ENCODE measurements at regions not wholly inside any gene's neighbourhood (a gene's known extent, or its start where the extent isn't known, plus 50 kb on each side); places are given as distances from the start of the nearest gene placed in this dataset.

DNA sequence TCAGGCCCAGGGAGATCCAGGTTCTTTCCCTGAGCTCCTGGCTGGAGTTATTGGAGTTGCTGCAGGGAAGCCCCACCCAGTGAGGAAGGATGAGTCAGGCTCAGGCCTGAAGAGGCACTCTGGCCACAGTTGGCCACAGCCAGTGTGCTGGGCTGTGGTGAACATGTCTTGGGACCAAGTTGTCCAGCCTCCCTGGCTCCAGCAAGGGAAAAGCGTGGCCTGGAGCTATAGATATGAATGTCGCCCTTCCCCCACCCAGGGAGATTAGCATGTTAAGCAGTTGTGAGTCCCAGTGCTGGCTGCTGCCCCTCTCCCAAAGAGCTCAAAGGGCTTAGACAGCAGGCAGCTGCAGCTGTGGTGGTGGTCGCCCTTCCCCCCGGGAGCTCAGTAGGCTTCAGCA lies 963.2 kb downstream of the ROBO2 start:
- ATAC-seq: no peak

DNA sequence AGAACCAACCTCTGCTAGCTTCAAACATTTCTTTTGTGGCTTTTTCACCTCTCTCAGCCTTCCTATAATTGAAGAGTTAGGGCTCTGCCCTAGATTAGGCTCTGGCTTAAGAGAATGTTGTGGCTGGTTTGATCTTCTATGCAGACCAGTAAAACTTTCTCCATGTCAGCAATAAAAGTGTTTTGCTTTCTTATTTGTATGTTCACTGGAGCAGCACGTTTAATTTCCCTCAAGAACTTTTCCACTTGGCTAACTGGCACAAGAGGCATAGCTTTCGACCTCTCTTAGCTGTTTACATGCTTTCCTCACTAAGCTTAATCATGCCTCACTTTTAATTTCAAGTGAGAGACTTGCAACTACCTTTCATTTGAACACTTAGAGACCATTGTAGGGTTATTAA lies 964.7 kb downstream of the ROBO2 start:
- ATAC-seq: no peak

DNA sequence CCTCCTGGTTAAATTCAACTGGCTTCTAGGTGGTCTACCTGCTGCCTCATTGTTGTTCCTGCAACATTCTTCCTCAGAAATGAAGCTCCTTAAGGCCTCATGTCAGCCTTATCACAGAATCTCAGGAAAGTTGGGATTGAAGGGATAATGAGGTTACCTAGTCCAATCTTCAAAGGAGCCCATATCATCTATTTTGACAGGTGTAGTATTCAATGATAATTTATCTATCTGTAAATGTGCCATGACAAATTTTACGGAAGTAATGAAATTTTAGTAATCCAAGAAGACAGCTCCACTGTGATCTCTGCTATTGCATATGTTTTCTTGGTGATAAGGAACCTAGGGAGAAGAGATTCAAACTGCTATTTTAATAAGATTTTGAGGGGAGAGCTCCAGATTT lies 973.8 kb downstream of the ROBO2 start:
- no peak for ATAC-seq

DNA sequence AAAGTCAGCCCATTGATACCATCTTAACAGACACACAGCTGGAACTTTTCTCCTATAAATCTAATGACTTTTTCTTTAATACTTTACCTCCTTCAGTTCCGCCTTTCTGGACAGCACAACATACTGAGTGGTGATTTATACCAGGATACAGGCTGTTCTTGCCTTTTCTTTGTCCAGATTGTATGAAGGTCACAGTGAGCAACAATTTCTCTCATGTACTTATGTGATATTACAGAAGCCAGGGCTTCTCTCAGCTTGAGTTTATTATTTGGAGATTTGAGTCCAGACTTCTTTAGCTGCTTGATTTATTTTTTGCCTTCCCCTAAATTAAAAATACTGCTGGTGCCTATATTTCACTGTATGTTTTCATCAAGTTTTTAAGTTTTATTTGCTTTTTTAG lies 976.0 kb downstream of the ROBO2 start:
- ATAC-seq: no peak

DNA sequence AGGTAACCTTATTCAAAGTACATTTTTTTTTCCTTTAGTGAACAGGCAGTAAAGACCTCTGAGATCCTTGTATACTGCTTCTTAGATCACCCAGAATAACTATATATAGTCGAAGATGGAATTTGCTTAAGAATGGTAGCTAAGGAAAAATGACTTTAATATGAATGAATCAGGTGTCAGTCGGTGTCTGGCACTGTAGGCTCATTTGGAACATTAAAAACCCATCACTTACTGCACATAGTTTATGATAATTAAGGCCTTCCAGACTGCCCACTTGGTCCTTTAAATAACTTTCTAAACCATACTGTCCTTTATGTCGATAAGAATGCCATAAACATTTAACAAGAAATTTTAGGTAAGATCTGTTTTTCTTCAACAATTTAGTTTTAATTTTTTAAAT lies 981.8 kb downstream of the ROBO2 start:
- ATAC-seq: no peak

DNA sequence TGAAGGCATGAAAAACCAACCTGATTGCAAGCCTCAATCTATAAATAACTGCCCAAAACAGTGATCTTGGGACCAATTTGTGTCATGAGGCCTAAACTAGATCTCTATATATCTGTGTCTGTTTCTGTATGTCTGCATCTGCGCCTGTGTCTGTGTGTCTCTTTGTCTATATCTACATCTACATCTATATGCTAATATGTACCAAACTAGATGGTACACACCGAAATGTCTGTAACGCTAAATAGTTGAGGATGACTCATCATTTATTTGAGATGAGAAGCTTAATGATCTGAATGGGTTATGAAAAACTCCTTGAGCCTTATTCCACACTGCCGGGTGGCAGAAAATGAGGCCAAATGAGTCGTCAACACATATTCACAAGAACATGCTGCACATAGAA lies 982.3 kb downstream of the ROBO2 start:
- ATAC-seq: no peak

DNA sequence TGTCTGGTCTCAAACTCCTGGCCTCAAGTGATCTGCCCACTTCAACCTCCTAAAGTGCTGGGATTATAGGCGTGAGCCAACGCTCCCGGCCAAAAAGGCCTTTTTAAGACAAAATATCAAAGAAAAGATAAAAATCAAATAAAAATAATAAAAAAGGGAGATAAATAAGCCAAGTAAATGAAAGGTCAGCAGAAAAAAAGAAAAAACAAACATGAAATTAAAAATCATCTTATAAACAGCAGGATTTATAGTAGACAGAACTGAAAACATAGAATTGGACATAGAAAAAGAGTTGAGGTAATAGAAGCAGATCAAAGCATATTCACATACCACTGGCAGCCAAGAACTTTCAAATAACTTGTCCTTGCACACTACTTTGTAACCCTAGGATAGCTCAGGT lies 983.4 kb downstream of the ROBO2 start:
- ATAC-seq: no peak

DNA sequence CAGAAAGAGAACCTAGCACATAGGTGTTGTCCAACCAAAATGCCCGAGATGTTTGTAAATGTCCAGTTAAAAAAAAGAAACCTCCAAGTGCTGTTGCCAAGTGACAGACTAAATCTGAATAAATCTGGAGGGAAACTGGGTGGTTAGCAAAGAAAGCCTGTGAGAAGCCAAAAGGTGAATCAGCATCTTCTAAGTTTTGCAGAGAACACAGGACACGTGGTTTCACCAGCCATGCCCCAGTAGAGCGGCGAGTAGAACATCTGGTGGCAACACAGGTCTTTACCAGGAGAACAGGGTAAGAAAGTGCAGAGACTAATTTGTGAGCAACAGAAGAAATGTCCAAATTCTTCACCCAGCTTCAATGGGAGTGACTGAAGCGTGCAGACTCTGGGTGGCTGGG lies 986.0 kb downstream of the ROBO2 start:
- no peak for ATAC-seq

DNA sequence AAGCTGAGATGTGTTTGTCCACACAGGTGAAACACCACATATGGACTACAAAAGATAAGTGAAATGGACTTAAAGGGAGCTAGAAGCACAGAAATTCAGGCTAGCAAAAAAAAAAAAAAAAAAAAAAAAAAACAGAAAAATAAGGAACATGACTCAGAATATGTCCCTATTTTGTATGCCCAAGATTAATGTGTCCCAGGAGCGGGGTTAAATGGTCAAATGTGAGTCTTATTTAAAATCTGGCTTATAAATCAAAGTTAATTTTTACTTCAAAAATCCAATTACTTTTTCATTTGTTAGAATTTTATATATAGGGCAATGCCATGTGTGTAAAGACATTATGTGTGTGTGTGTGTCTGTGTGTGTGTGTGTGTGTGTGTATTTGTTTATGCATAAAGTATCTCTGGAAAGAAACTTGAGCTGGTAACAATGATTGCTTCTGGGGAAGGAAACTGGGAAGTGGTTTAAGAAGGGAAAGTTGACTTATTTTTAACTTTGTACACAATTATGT lies 986.5 kb downstream of the ROBO2 start:
- no peak for ATAC-seq

DNA sequence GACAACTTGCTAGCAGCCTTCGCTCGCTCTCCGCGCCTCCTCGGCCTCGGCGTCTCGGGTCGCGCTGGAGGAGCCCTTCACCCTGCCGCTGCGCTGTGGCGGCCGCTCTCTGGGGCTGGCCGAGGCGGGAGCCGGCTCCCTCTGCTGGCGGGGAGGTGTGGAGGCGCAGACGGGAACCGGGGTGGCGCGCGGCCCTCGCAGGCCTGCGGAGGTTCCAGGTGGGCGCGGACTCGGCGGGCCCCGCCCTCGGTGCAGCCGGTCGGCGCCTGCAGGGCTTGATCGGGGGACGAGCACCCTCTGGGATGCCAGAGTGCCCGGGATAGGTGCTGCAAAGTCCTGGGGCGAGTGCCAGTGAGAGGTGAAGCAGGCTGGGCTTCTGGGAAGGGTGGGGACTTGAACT lies 989.9 kb downstream of the ROBO2 start:
- no peak for ATAC-seq

DNA sequence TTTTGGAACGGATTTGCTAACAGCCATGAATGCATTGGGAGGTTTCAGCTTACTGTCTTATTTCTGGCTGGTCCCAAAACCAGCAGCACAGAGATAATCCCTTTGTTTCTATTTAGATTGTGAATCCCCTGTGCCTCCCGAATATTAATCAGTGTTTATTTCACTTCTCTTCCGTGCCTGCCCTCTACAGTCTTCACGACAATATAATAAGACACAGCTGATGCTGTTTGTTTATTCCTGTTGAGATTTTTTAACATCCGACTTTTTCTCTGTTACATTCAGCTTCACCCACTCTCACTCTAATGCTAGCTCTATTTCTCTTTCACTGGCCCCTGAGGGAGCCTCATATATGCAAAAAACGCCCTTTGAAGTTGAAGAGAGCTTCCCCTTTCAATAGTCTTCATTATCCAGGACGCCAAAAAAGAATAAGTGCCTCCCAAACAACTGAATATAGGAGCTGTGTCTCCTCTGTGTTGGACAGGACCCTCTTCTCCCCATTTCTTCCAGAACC lies 995.3 kb downstream of the ROBO2 start:
- ATAC-seq: no peak

DNA sequence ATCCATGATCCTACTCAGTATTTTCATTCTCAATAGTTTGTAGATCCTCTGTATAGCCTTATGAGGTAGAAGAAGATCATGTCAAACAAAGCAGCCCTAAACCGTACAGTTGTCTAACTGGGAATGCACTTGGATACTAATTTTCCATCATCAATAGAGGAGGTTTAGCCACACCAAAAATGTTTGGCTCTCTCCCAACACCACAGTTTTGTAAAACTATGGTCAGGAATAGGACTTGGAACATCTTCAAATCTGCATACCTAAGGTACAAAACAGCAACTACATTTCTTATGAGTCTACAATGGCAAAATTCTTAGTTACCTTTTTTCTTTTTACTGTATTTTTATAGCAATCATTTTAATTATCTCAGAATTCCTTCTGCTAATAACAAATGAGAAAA lies 1001.6 kb downstream of the ROBO2 start:
- ATAC-seq: no peak

DNA sequence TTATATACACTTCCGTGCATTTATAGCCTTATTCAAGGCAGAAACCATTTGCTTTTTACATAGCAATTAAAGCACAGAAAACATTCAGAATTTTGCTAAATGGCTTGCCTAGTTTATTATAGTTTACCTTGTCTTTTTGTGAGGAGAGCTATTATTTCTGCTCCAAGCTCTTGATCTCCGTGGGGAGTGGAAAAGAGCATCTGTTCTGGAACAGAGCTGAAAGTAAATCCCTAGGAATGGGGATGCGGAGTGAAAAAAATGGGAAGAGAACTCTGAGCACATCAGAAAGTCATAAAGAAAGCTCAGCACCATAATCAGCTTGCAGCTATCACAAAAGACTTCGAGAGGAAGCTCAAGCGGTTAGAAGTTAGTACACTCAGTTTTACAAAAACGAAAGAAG lies 1006.7 kb downstream of the ROBO2 start:
- ATAC-seq: no peak

DNA sequence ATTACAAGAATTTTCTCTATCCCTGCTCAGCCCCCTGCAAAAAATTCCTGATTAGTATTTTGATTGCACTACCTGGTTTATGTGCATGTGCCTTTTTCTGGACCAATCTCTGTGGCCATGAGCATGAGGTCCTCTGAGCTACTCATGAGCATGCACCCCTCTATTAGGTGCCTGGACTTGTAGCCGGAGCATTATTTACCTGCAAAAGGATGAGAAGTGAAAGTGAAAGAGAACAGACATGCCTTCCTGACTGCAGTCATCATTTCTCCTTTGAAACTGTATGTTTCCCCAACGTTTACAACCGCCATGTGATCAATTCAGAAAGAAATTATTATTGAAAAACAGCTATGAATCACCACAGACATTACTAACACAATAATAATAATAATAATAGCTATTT lies 1008.8 kb downstream of the ROBO2 start:
- ATAC-seq: no peak

DNA sequence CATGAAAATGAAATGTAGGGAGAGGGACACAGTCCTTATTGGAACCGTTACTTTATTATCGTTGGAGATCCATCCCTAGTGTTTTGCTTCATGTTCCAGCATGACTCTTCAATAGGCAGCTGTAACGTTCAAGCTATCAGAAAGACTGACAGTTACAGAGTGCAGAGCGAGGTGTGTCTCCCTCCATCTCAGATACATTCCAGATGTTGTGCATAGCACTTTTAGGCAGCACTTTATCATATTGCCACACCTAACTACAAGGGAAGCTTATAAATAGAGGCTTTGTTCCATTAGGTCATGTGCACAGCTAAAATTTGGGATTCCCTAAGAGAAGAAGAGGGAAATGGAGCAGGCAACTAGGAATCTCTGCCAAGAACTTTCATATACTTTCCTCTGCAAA lies 1009.6 kb downstream of the ROBO2 start:
- ATAC-seq: no peak

DNA sequence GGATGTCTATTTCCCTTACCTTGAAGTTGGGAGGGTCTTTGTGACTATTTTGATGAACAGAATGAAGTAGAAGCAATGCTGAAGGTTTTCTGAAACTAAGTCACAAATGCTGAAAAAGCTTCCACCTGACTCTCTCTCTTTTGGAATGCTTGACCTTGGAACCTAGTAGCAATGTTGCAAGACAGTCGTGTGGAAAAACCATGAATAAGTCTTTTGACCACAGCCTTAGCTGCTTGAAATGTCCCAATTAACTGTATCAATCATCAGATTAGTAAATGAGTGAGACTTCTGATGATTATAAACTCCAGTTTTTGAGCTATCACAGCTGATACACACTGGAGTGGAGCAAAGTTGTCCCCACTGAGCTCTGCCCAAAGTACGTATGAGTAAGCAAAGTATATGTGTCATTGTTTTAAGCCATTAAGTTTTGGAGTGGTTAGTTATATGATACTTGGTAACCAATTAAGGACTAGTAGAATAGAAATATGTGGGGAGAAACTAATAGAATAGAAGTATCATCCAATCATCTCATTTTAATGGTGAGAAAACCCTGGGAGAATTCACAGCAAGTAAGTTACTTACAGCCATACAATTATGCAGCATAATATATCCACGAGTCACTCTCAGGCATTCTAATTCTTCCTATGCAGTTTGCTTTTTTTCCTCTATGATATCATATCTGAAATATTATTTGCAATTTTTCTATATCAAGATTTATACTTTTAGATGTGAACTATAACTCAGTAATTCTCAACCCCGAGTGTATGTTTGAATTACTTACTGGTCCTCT lies 1010.6 kb downstream of the ROBO2 start:
- no peak for ATAC-seq

DNA sequence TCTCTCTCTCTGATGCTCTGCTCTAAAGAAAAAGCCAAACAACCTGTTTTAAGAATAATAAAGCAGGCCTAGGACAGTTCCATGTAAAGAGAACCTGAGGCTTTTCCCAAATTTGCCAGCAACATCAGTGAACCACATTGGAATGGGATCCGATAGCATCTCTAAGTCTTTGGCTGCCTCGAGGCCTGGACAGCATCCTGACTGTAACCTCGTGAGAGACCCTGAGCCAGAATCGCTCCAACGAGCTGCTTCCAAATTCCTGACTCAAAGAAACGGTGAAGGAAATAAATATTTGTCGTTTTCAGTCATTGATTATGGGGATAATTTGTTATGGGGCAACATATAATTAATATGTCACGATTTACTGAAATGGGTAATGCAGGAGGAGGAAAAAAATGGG lies 1012.8 kb downstream of the ROBO2 start:
- ATAC-seq: no peak

DNA sequence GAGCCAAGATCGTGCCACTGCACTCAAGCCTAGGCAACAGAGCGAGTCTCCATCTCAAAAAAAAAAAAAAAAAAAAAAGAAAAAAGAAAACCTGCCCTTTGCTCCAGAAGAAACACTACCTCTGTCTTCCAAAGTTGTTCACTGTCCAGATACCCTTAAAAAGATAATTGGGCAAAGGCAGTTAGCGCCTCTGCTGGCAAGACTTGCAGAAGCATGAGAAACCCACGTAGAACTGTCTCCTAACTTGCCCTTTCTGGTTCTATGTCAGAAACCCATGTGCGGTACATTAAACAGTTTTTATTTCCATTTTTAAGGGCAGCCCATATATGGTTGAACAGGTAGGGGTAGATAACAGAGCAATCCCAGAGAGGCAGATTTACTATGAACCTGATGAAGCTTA lies 1026.4 kb downstream of the ROBO2 start:
- no peak for ATAC-seq

DNA sequence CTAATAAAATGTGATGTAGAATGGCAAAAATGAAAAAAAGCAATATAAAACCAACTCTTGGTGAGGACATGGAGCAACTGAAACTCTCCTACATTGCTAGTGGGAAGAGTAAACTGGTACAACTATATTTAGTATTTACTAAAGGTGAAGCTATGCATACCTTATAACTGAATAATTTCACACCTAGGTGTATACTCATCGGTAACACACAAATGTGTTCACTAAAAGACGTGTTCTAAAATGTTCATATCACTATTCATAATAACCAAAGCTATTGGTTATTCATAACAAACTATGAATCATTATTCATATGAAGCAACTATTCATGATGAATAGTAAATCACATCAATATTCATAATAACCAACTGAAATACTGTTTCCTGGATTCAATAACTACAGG lies 1030.3 kb downstream of the ROBO2 start:
- ATAC-seq: no peak

DNA sequence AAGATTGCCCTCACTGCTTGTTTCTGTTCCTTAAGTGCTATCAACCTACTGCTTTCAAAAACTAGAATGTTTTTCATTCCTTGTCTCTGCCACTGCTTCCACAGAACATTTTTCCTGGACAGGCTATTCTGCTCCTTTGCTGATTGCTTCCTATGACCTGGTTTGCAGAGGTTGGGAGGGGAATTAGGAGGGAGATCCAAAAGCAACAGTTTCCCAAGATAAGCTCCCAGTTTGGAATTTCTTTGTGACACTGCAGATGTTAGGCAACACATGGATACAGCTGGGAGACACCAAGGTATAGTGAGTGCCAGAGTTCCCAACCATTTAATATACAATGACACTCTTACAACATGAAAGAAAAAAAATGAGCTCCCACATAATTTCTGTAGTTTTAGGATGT lies 1036.5 kb downstream of the ROBO2 start:
- no peak for ATAC-seq

DNA sequence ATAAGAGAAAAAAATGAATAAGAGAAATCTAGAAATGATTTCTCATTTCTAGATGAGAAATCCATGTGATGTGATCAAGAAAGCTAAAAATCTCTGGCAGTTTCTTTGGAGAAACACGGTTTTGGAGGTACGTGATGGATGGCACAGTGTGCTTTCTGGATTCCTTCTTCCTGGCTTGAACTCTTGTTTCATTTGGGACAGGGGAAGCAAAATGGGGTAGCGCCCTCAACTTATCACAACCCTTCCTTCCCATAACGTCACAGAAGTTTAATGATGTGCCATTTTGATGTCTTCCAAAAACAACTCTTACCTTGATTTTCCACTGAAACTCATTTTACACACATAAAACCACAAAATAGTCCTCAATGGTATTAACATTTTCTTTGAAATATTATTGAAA lies 1037.3 kb downstream of the ROBO2 start:
- no peak for ATAC-seq

DNA sequence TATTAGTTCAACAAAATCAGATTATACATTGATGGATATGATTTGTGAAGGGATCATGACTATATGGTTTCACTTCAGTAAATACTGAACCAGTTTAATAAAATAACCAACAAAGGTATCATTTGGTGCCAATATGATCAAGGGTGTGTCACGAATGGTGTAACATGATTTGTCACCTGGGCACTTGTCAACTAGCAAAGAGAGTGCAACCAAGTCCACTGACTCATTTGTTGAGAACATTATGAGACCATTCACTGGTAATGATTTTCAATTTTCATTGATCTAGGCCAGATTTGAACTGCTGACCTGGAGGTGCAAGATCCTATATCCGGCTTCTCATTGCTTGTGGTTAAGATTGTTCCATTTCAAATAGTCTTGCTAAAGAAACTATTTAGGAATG lies 1037.9 kb downstream of the ROBO2 start:
- no peak for ATAC-seq

DNA sequence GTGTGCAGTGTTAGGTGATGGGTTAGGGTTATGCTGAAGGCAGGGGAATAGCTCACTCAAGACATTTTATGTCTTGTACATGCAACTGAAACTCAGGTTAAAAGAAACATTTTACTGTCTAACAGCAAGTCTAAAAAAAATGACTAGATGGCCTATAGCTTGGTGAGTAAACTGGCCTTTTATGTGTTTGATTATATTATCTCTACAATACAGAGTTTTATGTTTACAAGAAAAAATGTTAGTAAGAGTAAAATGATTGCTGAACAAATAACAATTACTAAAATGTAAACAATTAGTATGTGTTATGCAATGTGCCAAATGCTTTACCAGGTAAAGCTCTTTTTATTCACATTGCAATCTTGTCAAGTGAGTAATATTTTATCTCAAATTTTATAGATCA lies 1039.6 kb downstream of the ROBO2 start:
- no peak for ATAC-seq

DNA sequence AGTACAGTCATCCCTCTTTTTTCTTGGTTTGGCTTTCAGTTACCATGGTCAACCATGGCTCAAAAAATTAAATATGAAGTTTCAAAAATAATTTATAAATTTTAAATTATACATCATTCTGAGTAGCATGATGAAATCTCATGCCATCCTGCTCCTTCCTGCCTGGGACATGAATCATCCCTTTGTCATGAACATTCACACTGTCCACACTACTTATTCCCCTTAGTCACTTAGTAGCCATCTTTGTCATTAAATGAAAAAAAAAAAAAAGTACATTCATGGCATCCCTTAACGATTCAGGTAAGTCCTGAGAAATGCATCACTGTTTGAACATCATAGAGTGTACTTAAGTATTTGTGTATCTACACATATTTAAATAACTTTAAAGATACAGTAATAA lies 1046.3 kb downstream of the ROBO2 start:
- ATAC-seq: peak; percentile 75

DNA sequence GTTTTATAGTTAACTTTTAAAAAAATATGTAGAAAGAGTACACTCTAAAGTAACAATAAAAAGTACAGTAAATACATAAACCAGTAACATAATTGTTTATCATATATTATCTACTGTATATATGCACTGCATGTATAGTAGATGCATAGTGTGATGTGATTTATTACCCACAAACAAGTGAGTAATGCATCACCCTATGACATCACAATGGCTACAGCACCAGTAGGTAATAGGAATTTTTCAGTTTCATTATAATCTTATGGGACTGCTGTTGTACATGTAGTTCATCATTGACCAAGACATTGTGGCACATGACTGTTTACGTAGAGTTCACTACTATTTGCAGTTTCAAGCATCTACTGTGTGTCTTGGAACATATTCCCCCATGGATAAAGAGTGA lies 1047.2 kb downstream of the ROBO2 start:
- ATAC-seq: no peak
